ENCODE measurements at regions not wholly inside any gene's neighbourhood (a gene's known extent, or its start where the extent isn't known, plus 50 kb on each side); places are given as distances from the start of the nearest gene placed in this dataset.
A peak's percentile ranks its signal among the peaks of the same experiment; 100 is the strongest.

DNA sequence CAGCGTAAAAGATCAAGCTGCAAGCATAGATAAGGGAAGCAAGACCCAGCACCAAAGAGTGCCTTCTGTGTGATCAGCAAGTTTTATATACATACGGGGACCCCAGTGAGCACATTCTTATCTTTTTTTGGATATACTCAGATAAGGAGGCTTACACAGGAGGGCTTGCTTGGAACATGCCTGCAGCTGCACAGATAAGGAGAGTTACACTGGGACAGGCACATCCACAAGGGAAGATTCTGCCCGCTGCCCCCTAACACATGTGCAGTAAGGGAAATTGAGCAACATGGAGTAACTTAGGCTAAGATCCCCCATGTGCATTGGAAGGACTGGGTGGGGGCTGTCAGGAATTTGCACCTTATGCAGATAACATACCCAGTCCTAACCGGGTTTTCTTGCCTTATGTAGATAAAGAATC lies 1334.8 kb downstream of the MRPL39 start:
- TF ChIP-seq GATA2 (IDR thresholded peaks at IDR 0.05; ENCODE audit: low read depth, low read length) (peak; percentile 49; the same call in 1 of the 2 replicates), GATA3 (IDR thresholded peaks at IDR 0.05; ENCODE audit: low read depth, low read length) (no peak)
